HEK293T (cell line): ENCODE measurements at regions not wholly inside any gene's neighbourhood (a gene's known extent, or its start where the extent isn't known, plus 50 kb on each side); places are given as distances from the start of the nearest gene placed in this dataset.

ENCODE experiments used
- BHLHE40 ChIP-seq: fragments of 450-650 bp; IDR thresholded peaks from 2 replicates; pipeline ENCODE4 v1.6.1; 2016; ENCODE audit warnings: mild to moderate bottlenecking, moderate library complexity, borderline replicate concordance
- CTBP1 ChIP-seq: fragments of 450-650 bp; IDR thresholded peaks from 2 replicates; pipeline ENCODE4 v1.6.1; 2016; ENCODE audit warnings: borderline replicate concordance
- FOXA1 ChIP-seq: fragments of 450-650 bp; IDR thresholded peaks from 2 replicates; pipeline ENCODE4 v1.6.1; 2016; ENCODE audit warnings: mild to moderate bottlenecking
- FOXK2 ChIP-seq: fragments of 450-650 bp; IDR thresholded peaks from 2 replicates; pipeline ENCODE4 v1.6.1; 2016; ENCODE audit warnings: mild to moderate bottlenecking
- FOXM1 ChIP-seq: fragments of 450-650 bp; IDR thresholded peaks from 2 replicates; pipeline ENCODE4 v1.6.1; 2017; ENCODE audit warnings: mild to moderate bottlenecking, borderline replicate concordance
- HDGF ChIP-seq: fragments of 450-650 bp; IDR thresholded peaks from 2 replicates; pipeline ENCODE4 v1.6.1; 2017; ENCODE audit warnings: antibody characterized with exemption, borderline replicate concordance
- NFRKB ChIP-seq: fragments of 450-650 bp; IDR thresholded peaks from 2 replicates; pipeline ENCODE4 v1.6.1; 2016; ENCODE audit warnings: mild to moderate bottlenecking, moderate library complexity
- SUZ12 ChIP-seq: fragments of 450-650 bp; IDR thresholded peaks from 2 replicates; pipeline ENCODE4 v1.6.1; 2016; ENCODE audit warnings: mild to moderate bottlenecking
- TARDBP ChIP-seq: fragments of 450-650 bp; IDR thresholded peaks from 2 replicates; pipeline ENCODE4 v1.6.1; 2016
- TF ChIP-seq, protein P1 (sequence below): fragments of 450-650 bp; IDR thresholded peaks from 2 replicates; pipeline ENCODE4 v1.6.1; 2016

GRCh38 chr3:31237887-31238286, 294.8 kb upstream of the STT3B start:
- no peak for TF ChIP-seq FOXM1
- TF ChIP-seq SUZ12: no peak
- no peak for TF ChIP-seq FOXK2
- TF ChIP-seq TARDBP: no peak
- TF ChIP-seq CTBP1: no peak
- no peak for TF ChIP-seq FOXA1
- no peak for TF ChIP-seq BHLHE40
- TF ChIP-seq, protein P1, sequence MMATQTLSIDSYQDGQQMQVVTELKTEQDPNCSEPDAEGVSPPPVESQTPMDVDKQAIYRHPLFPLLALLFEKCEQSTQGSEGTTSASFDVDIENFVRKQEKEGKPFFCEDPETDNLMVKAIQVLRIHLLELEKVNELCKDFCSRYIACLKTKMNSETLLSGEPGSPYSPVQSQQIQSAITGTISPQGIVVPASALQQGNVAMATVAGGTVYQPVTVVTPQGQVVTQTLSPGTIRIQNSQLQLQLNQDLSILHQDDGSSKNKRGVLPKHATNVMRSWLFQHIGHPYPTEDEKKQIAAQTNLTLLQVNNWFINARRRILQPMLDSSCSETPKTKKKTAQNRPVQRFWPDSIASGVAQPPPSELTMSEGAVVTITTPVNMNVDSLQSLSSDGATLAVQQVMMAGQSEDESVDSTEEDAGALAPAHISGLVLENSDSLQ: no peak
- no peak for TF ChIP-seq HDGF
- TF ChIP-seq NFRKB: no peak
